PFSK-1 (cell line): ENCODE measurements at regions not wholly inside any gene's neighbourhood (a gene's known extent, or its start where the extent isn't known, plus 50 kb on each side); places are given as distances from the start of the nearest gene placed in this dataset.

Experiments used
- FOXP2 ChIP-seq: optimal IDR thresholded peaks from 2 replicates; pipeline ENCODE3; 2011; ENCODE audit warnings: borderline replicate concordance, control low read depth, inconsistent platforms; ENCODE audit not compliant: insufficient read depth; ENCODE audit errors: extremely low read length, extremely low read depth
- POLR2AphosphoS5 ChIP-seq: IDR thresholded peaks from 2 replicates; pipeline ENCODE4 v1.6.1; 2012; ENCODE audit warnings: low read depth, mild to moderate bottlenecking, control low read depth, low read length, moderate library complexity
- REST ChIP-seq, 2 experiments: IDR thresholded peaks; 2 replicates each; pipeline versions ENCODE4 v1.6.1 to v1.8.0; 2011 to 2012; ENCODE audit warnings: low read depth in 2 of 2, low read length in 2 of 2, control low read depth in 1 of 2, inconsistent platforms in 1 of 2, mild to moderate bottlenecking in 1 of 2, moderate library complexity in 1 of 2; ENCODE audit not compliant: insufficient read depth in 1 of 2
- SIN3A ChIP-seq: IDR thresholded peaks from 2 replicates; pipeline ENCODE4 v1.6.1; 2012; ENCODE audit warnings: mild to moderate bottlenecking, low read length, moderate library complexity, borderline replicate concordance; ENCODE audit not compliant: insufficient read depth
- TAF1 ChIP-seq: IDR thresholded peaks from 2 replicates; pipeline ENCODE4 v1.6.1; 2012; ENCODE audit warnings: low read length, control low read depth, borderline replicate concordance; ENCODE audit not compliant: insufficient read depth

DNA sequence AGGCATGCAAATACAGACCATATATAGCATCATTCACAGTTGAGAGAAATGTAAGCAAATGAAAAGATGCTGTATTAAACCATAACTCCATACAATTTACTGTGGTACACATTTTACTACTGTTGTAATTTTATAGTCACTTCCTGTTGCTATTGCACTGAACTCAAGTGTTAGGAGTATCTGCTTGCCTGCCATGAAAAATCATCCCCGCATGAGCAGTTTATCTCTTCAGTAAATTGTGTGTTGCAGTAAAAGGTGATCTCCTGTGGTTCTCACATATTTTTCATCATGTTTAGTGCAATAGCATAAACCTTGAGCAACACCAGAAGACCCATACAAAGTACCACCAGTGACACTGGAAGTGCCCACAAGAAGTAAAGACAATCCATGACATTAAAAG lies 1153.4 kb downstream of the FAT4 start:
- TF ChIP-seq TAF1 (no peak), REST (IDR thresholded peaks at IDR 0.05; ENCODE audit: insufficient read depth in 1 of 2, low read depth in 2 of 2, low read length in 2 of 2) (no peak), POLR2AphosphoS5 (no peak), FOXP2 (no peak), SIN3A (no peak)

DNA sequence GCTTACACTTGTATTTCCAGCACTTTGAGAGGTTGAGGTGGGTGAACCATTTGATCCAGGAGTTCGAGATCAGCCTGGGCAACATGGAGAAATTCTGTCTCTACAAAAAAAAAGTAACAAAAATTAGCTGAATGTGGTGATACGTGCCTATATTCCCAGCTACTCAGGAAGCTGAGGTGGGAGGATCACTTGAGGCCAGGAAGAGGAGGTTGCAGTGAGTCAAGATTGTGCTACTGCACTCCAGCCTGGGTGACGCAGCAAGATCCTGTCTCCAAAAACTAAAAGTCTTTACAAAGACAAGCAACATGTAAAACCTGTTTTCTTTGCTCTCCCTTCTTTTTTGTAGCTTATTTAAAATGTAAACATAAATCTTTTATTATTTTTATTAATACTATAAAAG lies 1156.1 kb downstream of the FAT4 start:
- no peak for TF ChIP-seq POLR2AphosphoS5
- no peak for TF ChIP-seq REST (IDR thresholded peaks at IDR 0.05; ENCODE audit: insufficient read depth in 1 of 2, low read depth in 2 of 2, low read length in 2 of 2)
- TF ChIP-seq TAF1 = no peak
- TF ChIP-seq FOXP2 = no peak
- TF ChIP-seq SIN3A = no peak

GRCh38 chr4:126475730-126476129 lies 1157.0 kb upstream of the INTU start:
- TF ChIP-seq REST (IDR thresholded peaks at IDR 0.05; ENCODE audit: insufficient read depth in 1 of 2, low read depth in 2 of 2, low read length in 2 of 2) = no peak
- TF ChIP-seq TAF1 = no peak

- TF ChIP-seq FOXP2 (no peak), REST (IDR thresholded peaks at IDR 0.05; ENCODE audit: insufficient read depth in 1 of 2, low read depth in 2 of 2, low read length in 2 of 2) (no peak), POLR2AphosphoS5 (no peak), SIN3A (no peak), TAF1 (no peak)
These were observed 1153.0 kb upstream of the INTU start for GRCh38 chr4:126479709-126480108.

DNA sequence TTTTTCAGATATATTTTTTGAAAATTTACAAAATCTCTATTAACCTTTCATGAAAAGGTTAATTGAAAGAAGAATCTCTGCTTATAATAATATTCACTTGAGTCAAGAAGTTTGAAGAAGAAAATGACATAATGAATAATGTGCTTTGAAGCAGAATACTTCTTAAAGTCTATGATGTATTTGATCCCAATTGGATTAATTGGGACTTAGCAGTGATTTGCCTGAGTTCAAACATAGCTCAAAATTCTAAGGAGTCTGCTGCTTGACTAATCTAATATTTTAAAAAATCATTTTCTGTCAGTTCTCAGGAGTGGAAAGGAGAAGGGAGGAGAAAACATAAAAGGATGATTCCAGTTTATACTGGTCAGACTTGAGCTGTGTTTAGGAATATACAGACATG lies 1150.4 kb upstream of the INTU start:
- TF ChIP-seq FOXP2 = no peak
- no peak for TF ChIP-seq REST (IDR thresholded peaks at IDR 0.05; ENCODE audit: insufficient read depth in 1 of 2, low read depth in 2 of 2, low read length in 2 of 2)
- no peak for TF ChIP-seq POLR2AphosphoS5
- no peak for TF ChIP-seq SIN3A
- no peak for TF ChIP-seq TAF1
